Breast epithelium (tissue), 4 donors: ENCODE measurements at regions not wholly inside any gene's neighbourhood (a gene's known extent, or its start where the extent isn't known, plus 50 kb on each side); places are given as distances from the start of the nearest gene placed in this dataset.

Experiments used
- DNase-seq, 2 donors: peaks; one replicate each; pipeline ENCODE4 v3.0.0-alpha.2; 2019; ENCODE audit warnings: low spot score in 2 of 2
- H3K27ac ChIP-seq, 2 donors: fragments of 200-600 bp; sonication (generic) in 1 of 2; one replicate each; pipeline ENCODE4 v1.5.1; 2016 to 2019; ENCODE audit warnings: mild to moderate bottlenecking in 1 of 2
- H3K27me3 ChIP-seq, 2 donors: fragments of 200-600 bp; sonication (generic) in 1 of 2; one replicate each; pipeline versions ENCODE4 v1.5.1 to v1.6.0; 2017 to 2019; ENCODE audit warnings: control low read depth in 1 of 2, mild to moderate bottlenecking in 1 of 2
- H3K36me3 ChIP-seq: fragments of 200-600 bp; one replicate; pipeline ENCODE4 v1.5.1; 2019
- H3K4me1 ChIP-seq, 2 donors: fragments of 200-600 bp; sonication (generic); one replicate each; pipeline ENCODE4 v1.5.1; 2016 to 2019; ENCODE audit warnings: control low read depth in 1 of 2
- H3K4me3 ChIP-seq, 3 donors: fragments of 200-600 bp; sonication (generic); 1 replicate in 2 of 3; 2 replicates in 1 of 3; pipeline ENCODE4 v1.5.1; 2016 to 2019; ENCODE audit warnings: mild to moderate bottlenecking in 3 of 3, moderate library complexity in 2 of 3
- H3K9me3 ChIP-seq, 2 donors: fragments of 200-600 bp; sonication (generic) in 1 of 2; one replicate each; pipeline ENCODE4 v1.5.1; 2016 to 2019; ENCODE audit warnings: control low read depth in 1 of 2
- CTCF ChIP-seq, 3 donors: fragments of 450-650 bp; IDR thresholded peaks; one replicate each; pipeline ENCODE4 v1.5.1; 2016 to 2017; ENCODE audit warnings: antibody characterized with exemption in 3 of 3, mild to moderate bottlenecking in 3 of 3, moderate library complexity in 3 of 3
- POLR2A ChIP-seq: fragments of 450-650 bp; IDR thresholded peaks from one replicate; pipeline ENCODE4 v1.6.1; 2016; ENCODE audit warnings: antibody characterized with exemption, mild to moderate bottlenecking, moderate library complexity
- POLR2AphosphoS5 ChIP-seq, 3 donors: sonication (generic); formaldehyde crosslinking; IDR thresholded peaks; one replicate each; pipeline ENCODE4 v1.6.1; 2017; ENCODE audit warnings: antibody characterized with exemption in 3 of 3
- intact Hi-C: fragments of 100-400 bp; cut with DNase I; formaldehyde crosslinking; loops from one replicate; pipeline ENCODE4 v1.15.1; 2023; ENCODE audit warnings: low total_unique reads

GRCh38 chr10:111804781-111805180, 378.8 kb downstream of the GPAM start:
- Histone ChIP-seq H3K36me3 (no peaks in the 10 kb centered on the region), H3K4me3 (no peak overlapping the region), H3K9me3 (no peaks in the 10 kb centered on the region), H3K27me3 (no peaks in the 10 kb centered on the region), H3K27ac (no peak overlapping the region), H3K4me1 (no peaks in the 10 kb centered on the region)
- intact Hi-C loops, result no loop called here
- no peak for DNase-seq
- TF ChIP-seq CTCF (IDR thresholded peaks at IDR 0.05), result no peak
- TF ChIP-seq POLR2AphosphoS5 (IDR thresholded peaks at IDR 0.05), result no peak
- TF ChIP-seq POLR2A, result no peak

GRCh38 chr10:111811517-111811916, 372.0 kb downstream of the GPAM start:
- intact Hi-C loops, result no loop called here
- TF ChIP-seq POLR2A (no peak), POLR2AphosphoS5 (IDR thresholded peaks at IDR 0.05) (no peak), CTCF (IDR thresholded peaks at IDR 0.05) (no peak)
- Histone ChIP-seq H3K36me3 (no peaks in the 10 kb centered on the region), H3K27ac (no peak overlapping the region), H3K9me3 (no peaks in the 10 kb centered on the region), H3K4me1 (no peaks in the 10 kb centered on the region), H3K27me3 (no peaks in the 10 kb centered on the region), H3K4me3 (no peak overlapping the region)
- no peak for DNase-seq

- no peaks in the 10 kb centered on the region for H3K27me3 ChIP-seq
- intact Hi-C loops, result no loop called here
- no peak for TF ChIP-seq CTCF (IDR thresholded peaks at IDR 0.05)
- TF ChIP-seq POLR2A, result no peak
- no peak for TF ChIP-seq POLR2AphosphoS5 (IDR thresholded peaks at IDR 0.05)
- no peak overlapping the region for H3K4me3 ChIP-seq
- no peaks in the 10 kb centered on the region for H3K9me3 ChIP-seq
- no peaks in the 10 kb centered on the region for H3K4me1 ChIP-seq
- no peaks in the 10 kb centered on the region for H3K36me3 ChIP-seq
- no peak overlapping the region for H3K27ac ChIP-seq
- DNase-seq, result no peak
Measured at GRCh38 chr10:111820471-111820870, 363.1 kb downstream of the GPAM start.

GRCh38 chr10:111821871-111822270, 361.7 kb downstream of the GPAM start:
- no peak for TF ChIP-seq POLR2A
- TF ChIP-seq CTCF (IDR thresholded peaks at IDR 0.05), result no peak
- no peak for TF ChIP-seq POLR2AphosphoS5 (IDR thresholded peaks at IDR 0.05)
- H3K27me3 ChIP-seq, result no peaks in the 10 kb centered on the region
- no peaks in the 10 kb centered on the region for H3K9me3 ChIP-seq
- DNase-seq, result no peak
- no peaks in the 10 kb centered on the region for H3K36me3 ChIP-seq
- no peak overlapping the region for H3K4me3 ChIP-seq
- no peak overlapping the region for H3K27ac ChIP-seq
- intact Hi-C loops, result no loop called here
- H3K4me1 ChIP-seq, result no peaks in the 10 kb centered on the region

GRCh38 chr10:111822661-111823060, 360.9 kb downstream of the GPAM start:
- H3K4me1 ChIP-seq, result no peaks in the 10 kb centered on the region
- intact Hi-C loops, result no loop called here
- H3K9me3 ChIP-seq, result no peaks in the 10 kb centered on the region
- TF ChIP-seq POLR2AphosphoS5 (IDR thresholded peaks at IDR 0.05) (no peak), POLR2A (no peak), CTCF (IDR thresholded peaks at IDR 0.05) (no peak)
- DNase-seq, result no peak
- H3K4me3 ChIP-seq, result no peak overlapping the region
- H3K27me3 ChIP-seq, result no peaks in the 10 kb centered on the region
- no peak overlapping the region for H3K27ac ChIP-seq
- no peaks in the 10 kb centered on the region for H3K36me3 ChIP-seq
